HCT116 (cell line): ENCODE measurements at regions not wholly inside any gene's neighbourhood (a gene's known extent, or its start where the extent isn't known, plus 50 kb on each side); places are given as distances from the start of the nearest gene placed in this dataset.

Experiments used
- ATAC-seq: fragments of 200-7000 bp; cut with Tn5 transposase; 2 replicates; pipeline ENCODE4 v1.9.1; 2020; ENCODE audit warnings: mild to moderate bottlenecking, moderate library complexity
- BruUV-seq: library from RNA; stranded (reverse); fragments of 400-500 nt; replicated peaks from 2 replicates; lab custom pipeline; 2021; lab: Mats Ljungman, UMichigan
- CTCF ChIA-PET: fragments of 300-600 bp; sonication (Branson Sonifier 250); formaldehyde crosslinking; loops from one replicate; lab custom pipeline; 2021; ENCODE audit warnings: antibody characterized with exemption; lab: Charles Lee
- POLR2A ChIA-PET: fragments of 300-600, 350-600 bp; sonication (Branson Sonifier 250); formaldehyde crosslinking; loops from one replicate; lab custom pipeline; 2021; ENCODE audit warnings: antibody characterized with exemption; lab: Charles Lee
- RAD21 ChIA-PET, 2 experiments: fragments of 300-600 bp; sonication (Branson Sonifier 250); formaldehyde crosslinking; loops; one replicate each; lab custom pipeline; 2023; ENCODE audit warnings: low total read pairs in 2 of 2; ENCODE audit not compliant: uncharacterized antibody in 2 of 2, unreplicated experiment in 2 of 2, low non-redundant PET in 1 of 2; lab: Charles Lee
- DNase-seq: peaks from one replicate; pipeline ENCODE4 v3.0.0-alpha.2; 2010; ENCODE audit warnings: low read depth, low spot score
- H2AFZ ChIP-seq: fragments of 200-600 bp; shearing (Covaris generic), sonication (generic); 2 replicates; pipeline ENCODE4 v1.6.1; 2017; ENCODE audit warnings: low read depth, mixed run types, mixed read lengths, antibody characterized with exemption, low read length; ENCODE audit not compliant: poor library complexity, severe bottlenecking
- H3K27ac ChIP-seq: 2 replicates; pipeline ENCODE4 v1.5.1; 2012; ENCODE audit warnings: low read depth, low read length
- H3K27me3 ChIP-seq: fragments of 200-600 bp; sonication (generic); 2 replicates; pipeline ENCODE4 v1.6.1; 2016; ENCODE audit warnings: mixed run types, low read length, mixed read lengths; ENCODE audit not compliant: insufficient read depth
- H3K36me3 ChIP-seq, 2 experiments: fragments of 200-500 bp in 1 of 2; fragments of 200-600 bp in 1 of 2; sonication (Bioruptor generic) in 1 of 2; sonication (generic) in 1 of 2; 2 replicates each; pipeline versions ENCODE4 v1.5.1 to v1.6.1; 2014 to 2016; ENCODE audit warnings: low read length in 2 of 2, inconsistent platforms in 1 of 2, mixed read lengths in 1 of 2, mixed run types in 1 of 2; ENCODE audit not compliant: insufficient read depth in 2 of 2, control insufficient read depth in 1 of 2
- H3K4me1 ChIP-seq, 2 experiments: fragments of 200-600 bp in 1 of 2; sonication (generic) in 1 of 2; 2 replicates each; pipeline versions ENCODE4 v1.5.1 to v1.6.1; 2012 to 2017; ENCODE audit warnings: low read length in 2 of 2, inconsistent platforms in 1 of 2, mild to moderate bottlenecking in 1 of 2, mixed read lengths in 1 of 2, mixed run types in 1 of 2, moderate library complexity in 1 of 2; ENCODE audit not compliant: insufficient read depth in 2 of 2, control insufficient read depth in 1 of 2
- H3K4me2 ChIP-seq: fragments of 200-600 bp; sonication (generic); 2 replicates; pipeline ENCODE4 v1.6.1; 2017; ENCODE audit warnings: mixed run types, low read length, mixed read lengths
- H3K4me3 ChIP-seq, 2 experiments: fragments of 200-600 bp in 1 of 2; sonication (generic) in 1 of 2; replicated peaks in 1 of 2; 2 replicates each; pipeline ENCODE4 v1.5.1; 2011 to 2016; ENCODE audit warnings: low read length in 2 of 2, control low read depth in 1 of 2, low read depth in 1 of 2, mild to moderate bottlenecking in 1 of 2, mixed read lengths in 1 of 2, mixed run types in 1 of 2
- H3K79me2 ChIP-seq: fragments of 200-600 bp; sonication (generic); 2 replicates; pipeline ENCODE4 v1.6.1; 2017; ENCODE audit warnings: mild to moderate bottlenecking, mixed run types, low read length, moderate library complexity, mixed read lengths; ENCODE audit not compliant: insufficient read depth
- H3K9ac ChIP-seq: fragments of 200-600 bp; sonication (generic); 2 replicates; pipeline ENCODE4 v1.6.1; 2016; ENCODE audit warnings: low read length, mixed read lengths
- H3K9me2 ChIP-seq: fragments of 200-600 bp; sonication (generic), shearing (Covaris generic); 2 replicates; pipeline ENCODE4 v1.6.1; 2017; ENCODE audit warnings: mixed run types, mild to moderate bottlenecking, moderate library complexity; ENCODE audit not compliant: insufficient read depth
- H3K9me3 ChIP-seq, 2 experiments: fragments of 200-500 bp in 1 of 2; fragments of 200-600 bp in 1 of 2; sonication (Bioruptor generic) in 1 of 2; sonication (generic) in 1 of 2; 2 replicates each; pipeline ENCODE4 v1.6.1; 2014 to 2017; ENCODE audit warnings: low read length in 2 of 2, mixed read lengths in 2 of 2, inconsistent platforms in 1 of 2, low read depth in 1 of 2, mild to moderate bottlenecking in 1 of 2, mixed run types in 1 of 2, moderate library complexity in 1 of 2; ENCODE audit not compliant: control insufficient read depth in 1 of 2, insufficient read depth in 1 of 2
- H4K20me1 ChIP-seq: fragments of 200-600 bp; sonication (generic), shearing (Covaris generic); 2 replicates; pipeline ENCODE4 v1.6.1; 2017; ENCODE audit warnings: mixed run types, mild to moderate bottlenecking, moderate library complexity; ENCODE audit not compliant: insufficient read depth
- CBX3 ChIP-seq: IDR thresholded peaks from 2 replicates; pipeline ENCODE4 v1.6.1; 2012; ENCODE audit warnings: low read depth
- CTCF ChIP-seq, 3 experiments: fragments of 200-600 bp in 1 of 3; sonication (generic) in 1 of 3; IDR thresholded peaks in 2 of 3; conservative IDR thresholded peaks in 1 of 3; 2 replicates each; pipeline ENCODE4 v1.5.1; 2012 to 2017; ENCODE audit warnings: low read depth in 2 of 3, low read length in 2 of 3, antibody characterized with exemption in 1 of 3, borderline replicate concordance in 1 of 3, control low read depth in 1 of 3, mild to moderate bottlenecking in 1 of 3, mixed read lengths in 1 of 3, mixed run types in 1 of 3, moderate library complexity in 1 of 3; ENCODE audit not compliant: insufficient read depth in 1 of 3
- EGR1 ChIP-seq: IDR thresholded peaks from 2 replicates; pipeline ENCODE4 v1.6.1; 2012; ENCODE audit warnings: low read depth
- EZH2phosphoT487 ChIP-seq: fragments of 200-600 bp; IDR thresholded peaks from 2 replicates; pipeline ENCODE4 v1.6.1; 2018; ENCODE audit warnings: antibody characterized with exemption, borderline replicate concordance
- FOSL1 ChIP-seq: IDR thresholded peaks from 2 replicates; pipeline ENCODE4 v1.6.1; 2012; ENCODE audit warnings: low read depth
- MAX ChIP-seq: IDR thresholded peaks from 2 replicates; pipeline ENCODE4 v1.6.1; 2012
- POLR2AphosphoS5 ChIP-seq: IDR thresholded peaks from 2 replicates; pipeline ENCODE4 v1.6.1; 2011; ENCODE audit warnings: mild to moderate bottlenecking, low read depth, low read length, moderate library complexity
- RAD21 ChIP-seq: IDR thresholded peaks from 2 replicates; pipeline ENCODE4 v1.6.1; 2012; ENCODE audit warnings: low read depth, mild to moderate bottlenecking
- REST ChIP-seq: IDR thresholded peaks from 2 replicates; pipeline ENCODE4 v1.6.1; 2012; ENCODE audit warnings: low read depth
- SP1 ChIP-seq: IDR thresholded peaks from 2 replicates; pipeline ENCODE4 v1.6.1; 2012; ENCODE audit warnings: low read depth
- SRF ChIP-seq: IDR thresholded peaks from 2 replicates; pipeline ENCODE4 v1.6.1; 2012; ENCODE audit warnings: low read depth
- TCF7L2 ChIP-seq: IDR thresholded peaks from 2 replicates; pipeline ENCODE4 v1.7.0; 2011; ENCODE audit warnings: borderline replicate concordance, inconsistent platforms; ENCODE audit not compliant: insufficient read depth, insufficient read length; ENCODE audit errors: extremely low read depth
- ZNF274 ChIP-seq: fragments of 200-500 bp; sonication (Bioruptor generic); IDR thresholded peaks from 2 replicates; pipeline ENCODE4 v1.6.1; 2014; ENCODE audit warnings: mild to moderate bottlenecking, low read depth, low read length, inconsistent platforms
- intact Hi-C: fragments of 100-400 bp; cut with micrococcal nuclease; formaldehyde crosslinking; loops from 2 replicates; pipeline ENCODE4 v1.10.0; 2022

GRCh38 chr3:5425371-5425770 is 237.9 kb downstream of the EDEM1 start:
- Histone ChIP-seq H3K9me2 (no peaks in the 10 kb centered on the region), H3K79me2 (no peaks in the 10 kb centered on the region), H3K9me3 (no peaks in the 10 kb centered on the region), H3K36me3 (no peaks in the 10 kb centered on the region), H3K4me3 (no peak overlapping the region), H3K4me1 (peaks cover 0 to 4% of the 10 kb centered on the region in 2 experiments; a peak in 1 of 4 replicates), H2AFZ (no peak overlapping the region), H3K9ac (no peak overlapping the region), H3K27me3 (no peaks in the 10 kb centered on the region), H3K27ac (no peak overlapping the region)
- ATAC-seq (no peak), DNase-seq (no peak)
- intact Hi-C loops, result loop anchor here (10.0 kb wide), 1 partner anchor 1369 kb away; no protein-coding TSS in a partner anchor
- ChIA-PET CTCF (no interaction called here), POLR2A (no interaction called here)
- no TSS peak for BruUV-seq
- TF ChIP-seq SP1, result no peak
- no peak for TF ChIP-seq MAX
- TF ChIP-seq EGR1, result no peak
- TF ChIP-seq RAD21, result no peak
- no peak for TF ChIP-seq REST
- no peak for TF ChIP-seq CTCF (IDR thresholded peaks at IDR 0.05 in 2 of 3, conservative IDR thresholded peaks at IDR 0.05 in 1 of 3; ENCODE audit: borderline replicate concordance in 1 of 3, insufficient read depth in 1 of 3, low read depth in 2 of 3, low read length in 2 of 3)
- no peak for TF ChIP-seq TCF7L2
- no peak for TF ChIP-seq EZH2phosphoT487
- TF ChIP-seq POLR2AphosphoS5, result no peak
- no peak for TF ChIP-seq SRF
- TF ChIP-seq ZNF274, result no peak
- TF ChIP-seq FOSL1, result no peak
- no peak for TF ChIP-seq CBX3
- TF ChIP-seq, all 23 proteins: peak for 0
- Histone ChIP-seq H4K20me1 (no peaks in the 10 kb centered on the region), H3K4me2 (no peak overlapping the region)
- RAD21 ChIA-PET, result no interaction called here
